ENCODE measurements at regions not wholly inside any gene's neighbourhood (a gene's known extent, or its start where the extent isn't known, plus 50 kb on each side); places are given as distances from the start of the nearest gene placed in this dataset.
A peak's percentile ranks its signal among the peaks of the same experiment; 100 is the strongest.

- TF ChIP-seq ATF2 (CRISPR knock-in tag; IDR thresholded peaks at IDR 0.05) (no peak), ZBTB12 (CRISPR knock-in tag; IDR thresholded peaks at IDR 0.05) (no peak), SIX5 (IDR thresholded peaks at IDR 0.05; ENCODE audit: borderline replicate concordance in 1 of 2, insufficient read depth in 1 of 2, low read depth in 1 of 2, low read length in 2 of 2) (no peak), SOX6 (IDR thresholded peaks at IDR 0.05) (peak; percentile 98), ZC3H11A (IDR thresholded peaks at IDR 0.05; ENCODE audit: low read depth, low read length) (no peak), POLR2G (IDR thresholded peaks at IDR 0.05; ENCODE audit: low read depth, low read length) (no peak), GABPB2 (CRISPR knock-in tag; conservative IDR thresholded peaks at IDR 0.05) (no peak), RFX5 (IDR thresholded peaks at IDR 0.05; ENCODE audit: low read depth, low read length) (no peak), CREM (IDR thresholded peaks at IDR 0.05; ENCODE audit: low read depth) (peak; percentile 69), NR2C2 (CRISPR knock-in tag; IDR thresholded peaks at IDR 0.05) (no peak), NR2C2 (tag; IDR thresholded peaks at IDR 0.05) (peak; percentile 52; the same call in 1 of the 2 replicates), CBFB (CRISPR knock-in tag; IDR thresholded peaks at IDR 0.05) (no peak), SREBF2 (CRISPR knock-in tag; IDR thresholded peaks at IDR 0.05) (no peak), LCOR (CRISPR knock-in tag; IDR thresholded peaks at IDR 0.05) (0 out of 2 replicates have a peak, but pooled peaks have one; percentile 49), MAFK (IDR thresholded peaks at IDR 0.05; ENCODE audit: low read length) (peak; percentile 86), SUPT5H (IDR thresholded peaks at IDR 0.05) (no peak), TOE1 (IDR thresholded peaks at IDR 0.05; ENCODE audit: borderline replicate concordance) (peak; percentile 53; the same call in 1 of the 2 replicates), TOE1 (CRISPR knock-in tag; IDR thresholded peaks at IDR 0.05; ENCODE audit: borderline replicate concordance, low read depth) (no peak), RB1 (IDR thresholded peaks at IDR 0.05; ENCODE audit: low read depth) (no peak; the same call in 1 of the 2 replicates), ATF6 (CRISPR knock-in tag; IDR thresholded peaks at IDR 0.05) (no peak), LARP7 (IDR thresholded peaks at IDR 0.05) (no peak), FOXP1 (CRISPR knock-in tag; IDR thresholded peaks at IDR 0.05) (no peak), POLR2H (tag; IDR thresholded peaks at IDR 0.05; ENCODE audit: low read depth) (no peak), XRCC3 (IDR thresholded peaks at IDR 0.05) (no peak), SMAD4 (CRISPR knock-in tag; conservative IDR thresholded peaks at IDR 0.05) (no peak), ZFP91 (CRISPR knock-in tag; IDR thresholded peaks at IDR 0.05) (no peak)
These were observed 73.2 kb downstream of the VEGFA start (continued) for GRCh38 chr6:43843097-43843645.

Data from K562 (cell line).